SJSA1 (cell line): ENCODE measurements at regions not wholly inside any gene's neighbourhood (a gene's known extent, or its start where the extent isn't known, plus 50 kb on each side); places are given as distances from the start of the nearest gene placed in this dataset.

Experiments used
- DNase-seq, 2 experiments: peaks; one replicate each; pipeline ENCODE4 v3.0.0-alpha.2; 2015 to 2020; ENCODE audit warnings: low spot score in 2 of 2, low read depth in 1 of 2
- H3K27ac ChIP-seq: fragments of 250-450 bp; sonication (Bioruptor Pico); 2 replicates; pipeline ENCODE4 v1.5.1; 2020; ENCODE audit warnings: mild to moderate bottlenecking, moderate library complexity
- H3K27me3 ChIP-seq: fragments of 250-450 bp; sonication (Bioruptor Pico); replicated peaks from 2 replicates; pipeline ENCODE4 v1.5.1; 2020; ENCODE audit warnings: mild to moderate bottlenecking, moderate library complexity
- H3K36me3 ChIP-seq: fragments of 250-450 bp; sonication (Bioruptor Pico); 2 replicates; pipeline ENCODE4 v1.5.1; 2020; ENCODE audit warnings: mild to moderate bottlenecking
- H3K4me1 ChIP-seq: fragments of 250-450 bp; sonication (Bioruptor Pico); replicated peaks from 2 replicates; pipeline ENCODE4 v1.6.1; 2021; ENCODE audit warnings: mild to moderate bottlenecking
- H3K4me3 ChIP-seq: fragments of 250-450 bp; sonication (Bioruptor Pico); 2 replicates; pipeline ENCODE4 v1.5.1; 2020; ENCODE audit warnings: mild to moderate bottlenecking
- H3K9me3 ChIP-seq: fragments of 250-450 bp; sonication (Bioruptor Pico); replicated peaks from 2 replicates; pipeline ENCODE4 v1.5.1; 2020; ENCODE audit warnings: mild to moderate bottlenecking

- no peak for DNase-seq
- Histone ChIP-seq H3K27me3 (no peaks in the 10 kb centered on the region), H3K9me3 (no peaks in the 10 kb centered on the region), H3K36me3 (no peaks in the 10 kb centered on the region), H3K4me1 (no peaks in the 10 kb centered on the region), H3K4me3 (no peak overlapping the region), H3K27ac (no peak overlapping the region)
These were observed 864.5 kb upstream of the MAN1A1 start for GRCh38 chr6:120214088-120214499.

GRCh38 chr6:120211955-120212792 is 862.6 kb upstream of the MAN1A1 start:
- Histone ChIP-seq H3K4me1 (no peaks in the 10 kb centered on the region), H3K4me3 (no peak overlapping the region), H3K27ac (no peak overlapping the region), H3K36me3 (no peaks in the 10 kb centered on the region), H3K9me3 (no peaks in the 10 kb centered on the region), H3K27me3 (no peaks in the 10 kb centered on the region)
- no peak for DNase-seq

GRCh38 chr6:120202878-120203277 is 853.3 kb upstream of the MAN1A1 start:
- no peaks in the 10 kb centered on the region; the same call in 1 of the 2 replicates for H3K9me3 ChIP-seq
- no peaks in the 10 kb centered on the region for H3K36me3 ChIP-seq
- no peak overlapping the region for H3K4me3 ChIP-seq
- DNase-seq = no peak
- H3K27ac ChIP-seq = no peak overlapping the region
- H3K27me3 ChIP-seq = no peaks in the 10 kb centered on the region
- H3K4me1 ChIP-seq = no peaks in the 10 kb centered on the region

GRCh38 chr6:120200853-120201252 is 851.3 kb upstream of the MAN1A1 start:
- Histone ChIP-seq H3K4me1 (no peaks in the 10 kb centered on the region), H3K4me3 (no peak overlapping the region), H3K9me3 (no peaks in the 10 kb centered on the region; the same call in 1 of the 2 replicates), H3K36me3 (no peaks in the 10 kb centered on the region), H3K27ac (no peak overlapping the region), H3K27me3 (no peaks in the 10 kb centered on the region)
- DNase-seq = no peak

- DNase-seq = no peak
- Histone ChIP-seq H3K27ac (no peak overlapping the region), H3K9me3 (peaks cover 4% of the 10 kb centered on the region; the same call in 1 of the 2 replicates), H3K4me3 (no peak overlapping the region), H3K36me3 (no peaks in the 10 kb centered on the region), H3K27me3 (no peaks in the 10 kb centered on the region), H3K4me1 (no peaks in the 10 kb centered on the region)
These were observed 848.5 kb upstream of the MAN1A1 start for GRCh38 chr6:120198033-120198432.

- no peaks in the 10 kb centered on the region for H3K4me1 ChIP-seq
- H3K36me3 ChIP-seq = no peaks in the 10 kb centered on the region
- H3K27me3 ChIP-seq = no peaks in the 10 kb centered on the region
- H3K27ac ChIP-seq = no peak overlapping the region
- H3K4me3 ChIP-seq = no peak overlapping the region
- DNase-seq = no peak
- no peaks in the 10 kb centered on the region for H3K9me3 ChIP-seq
These were observed 836.5 kb upstream of the MAN1A1 start for GRCh38 chr6:120186080-120186479.

- Histone ChIP-seq H3K36me3 (no peaks in the 10 kb centered on the region), H3K4me1 (no peaks in the 10 kb centered on the region)
- no peak for DNase-seq
These were observed 823.7 kb upstream of the MAN1A1 start for GRCh38 chr6:120173250-120173649.

GRCh38 chr6:120164531-120164930 is 815.0 kb upstream of the MAN1A1 start:
- Histone ChIP-seq H3K9me3 (peaks cover 3% of the 10 kb centered on the region; the same call in 1 of the 2 replicates), H3K4me3 (no peak overlapping the region), H3K27ac (no peak overlapping the region), H3K27me3 (no peaks in the 10 kb centered on the region), H3K36me3 (no peaks in the 10 kb centered on the region), H3K4me1 (no peaks in the 10 kb centered on the region)
- DNase-seq = no peak

More at GRCh38 chr6:120173250-120173649, 823.7 kb upstream of the MAN1A1 start:
- Histone ChIP-seq H3K27ac (no peak overlapping the region), H3K4me3 (no peak overlapping the region), H3K9me3 (no peaks in the 10 kb centered on the region), H3K27me3 (no peaks in the 10 kb centered on the region)

GRCh38 chr6:120157873-120158272 is 808.3 kb upstream of the MAN1A1 start:
- no peaks in the 10 kb centered on the region for H3K27me3 ChIP-seq
- no peak overlapping the region for H3K4me3 ChIP-seq
- H3K9me3 ChIP-seq = no peaks in the 10 kb centered on the region; the same call in 1 of the 2 replicates
- no peaks in the 10 kb centered on the region for H3K36me3 ChIP-seq
- H3K4me1 ChIP-seq = no peaks in the 10 kb centered on the region
- H3K27ac ChIP-seq = no peak overlapping the region
- no peak for DNase-seq

GRCh38 chr6:120147071-120147871 is 797.7 kb upstream of the MAN1A1 start:
- no peaks in the 10 kb centered on the region for H3K9me3 ChIP-seq
- H3K4me1 ChIP-seq = no peaks in the 10 kb centered on the region
- no peak for DNase-seq
- H3K27me3 ChIP-seq = no peaks in the 10 kb centered on the region
- no peak overlapping the region for H3K4me3 ChIP-seq
- no peaks in the 10 kb centered on the region for H3K36me3 ChIP-seq
- no peak overlapping the region for H3K27ac ChIP-seq

GRCh38 chr6:120141601-120142000 is 792.0 kb upstream of the MAN1A1 start:
- H3K27me3 ChIP-seq = no peaks in the 10 kb centered on the region
- H3K4me3 ChIP-seq = no peak overlapping the region
- H3K4me1 ChIP-seq = no peaks in the 10 kb centered on the region
- H3K9me3 ChIP-seq = no peaks in the 10 kb centered on the region
- no peak overlapping the region for H3K27ac ChIP-seq
- no peak for DNase-seq
- H3K36me3 ChIP-seq = no peaks in the 10 kb centered on the region

GRCh38 chr6:120137492-120137891 is 787.9 kb upstream of the MAN1A1 start:
- DNase-seq = no peak
- Histone ChIP-seq H3K4me3 (no peak overlapping the region), H3K27ac (no peak overlapping the region), H3K9me3 (no peaks in the 10 kb centered on the region), H3K27me3 (no peaks in the 10 kb centered on the region), H3K36me3 (no peaks in the 10 kb centered on the region), H3K4me1 (no peaks in the 10 kb centered on the region)

- Histone ChIP-seq H3K4me1 (no peaks in the 10 kb centered on the region), H3K27ac (no peak overlapping the region), H3K27me3 (no peaks in the 10 kb centered on the region), H3K36me3 (no peaks in the 10 kb centered on the region), H3K4me3 (no peak overlapping the region), H3K9me3 (no peaks in the 10 kb centered on the region)
- no peak for DNase-seq
These were observed 779.7 kb upstream of the MAN1A1 start for GRCh38 chr6:120129228-120129627.

GRCh38 chr6:120122401-120122800 is 772.8 kb upstream of the MAN1A1 start:
- H3K27me3 ChIP-seq = no peaks in the 10 kb centered on the region
- no peaks in the 10 kb centered on the region for H3K4me1 ChIP-seq
- DNase-seq = no peak
- H3K27ac ChIP-seq = no peak overlapping the region
- no peak overlapping the region for H3K4me3 ChIP-seq
- H3K9me3 ChIP-seq = no peaks in the 10 kb centered on the region
- H3K36me3 ChIP-seq = no peaks in the 10 kb centered on the region
